K562 (cell line): ENCODE measurements at regions not wholly inside any gene's neighbourhood (a gene's known extent, or its start where the extent isn't known, plus 50 kb on each side); places are given as distances from the start of the nearest gene placed in this dataset.
A peak's percentile ranks its signal among the peaks of the same experiment; 100 is the strongest.

Experiments
- ARHGAP35 ChIP-seq: fragments of 450-650 bp; IDR thresholded peaks from 2 replicates; pipeline ENCODE4 v1.6.1; 2018; ENCODE audit not compliant: partially characterized antibody
- ASH1L ChIP-seq: fragments of 450-650 bp; IDR thresholded peaks from 2 replicates; pipeline ENCODE4 v1.6.1; 2018; ENCODE audit warnings: borderline replicate concordance, mild to moderate bottlenecking, low read depth; ENCODE audit not compliant: partially characterized antibody
- CBFA2T3 ChIP-seq: fragments of 450-650 bp; IDR thresholded peaks from 2 replicates; pipeline ENCODE4 v1.6.1; 2017
- GABPA ChIP-seq: fragments of 200-800 bp; sonication (Bioruptor generic); conservative IDR thresholded peaks from 2 replicates; pipeline ENCODE4 v1.6.1; 2016; ENCODE audit warnings: low read depth, missing genetic modification characterization, missing compliant biosample characterization
- MEIS2 ChIP-seq: fragments of 450-650 bp; IDR thresholded peaks from 2 replicates; pipeline ENCODE4 v1.6.1; 2014; ENCODE audit warnings: mild to moderate bottlenecking; ENCODE audit not compliant: partially characterized antibody
- NFIC ChIP-seq: fragments of 450-650 bp; IDR thresholded peaks from 2 replicates; pipeline ENCODE4 v1.6.1; 2017; ENCODE audit warnings: mild to moderate bottlenecking, inconsistent platforms
- NRF1 ChIP-seq, 2 experiments: fragments of 450-650 bp; IDR thresholded peaks in 1 of 2; conservative IDR thresholded peaks in 1 of 2; 2 replicates each; pipeline ENCODE4 v1.6.1; 2014; ENCODE audit warnings: mild to moderate bottlenecking in 2 of 2
- PHF8 ChIP-seq: fragments of 200-600 bp; sonication (generic); IDR thresholded peaks from 2 replicates; pipeline ENCODE4 v1.6.1; 2012; ENCODE audit warnings: mixed run types, mild to moderate bottlenecking, inconsistent platforms, low read length, moderate library complexity, borderline replicate concordance
- PRMT5 ChIP-seq: sonication (generic); formaldehyde crosslinking; IDR thresholded peaks from 2 replicates; pipeline ENCODE4 v1.5.0; 2020; ENCODE audit warnings: missing genetic modification reagents
- RUNX1 ChIP-seq: sonication (generic); IDR thresholded peaks from 2 replicates; pipeline ENCODE4 v1.6.1; 2016; ENCODE audit warnings: antibody characterized with exemption, low read depth
- SIX5 ChIP-seq, 2 experiments: IDR thresholded peaks; 2 replicates each; pipeline ENCODE4 v1.6.1; 2011; ENCODE audit warnings: low read length in 2 of 2, borderline replicate concordance in 1 of 2, low read depth in 1 of 2, mild to moderate bottlenecking in 1 of 2, moderate library complexity in 1 of 2; ENCODE audit not compliant: insufficient read depth in 1 of 2
- SLC30A9 ChIP-seq: fragments of 250-450 bp; sonication (Bioruptor Pico); IDR thresholded peaks from 2 replicates; pipeline ENCODE4 v1.8.0; 2022; ENCODE audit warnings: mild to moderate bottlenecking, moderate library complexity
- TAF9B ChIP-seq: fragments of 450-650 bp; IDR thresholded peaks from 2 replicates; pipeline ENCODE4 v1.6.1; 2018; ENCODE audit warnings: mild to moderate bottlenecking; ENCODE audit not compliant: partially characterized antibody
- TARDBP ChIP-seq: fragments of 450-650 bp; IDR thresholded peaks from 2 replicates; pipeline ENCODE4 v1.6.1; 2016
- VEZF1 ChIP-seq: fragments of 200-800 bp; sonication (Bioruptor generic); IDR thresholded peaks from 2 replicates; pipeline ENCODE4 v1.6.1; 2017; ENCODE audit warnings: missing genetic modification characterization, missing compliant biosample characterization
- ZNF609 ChIP-seq: sonication (generic); formaldehyde crosslinking; IDR thresholded peaks from 2 replicates; pipeline ENCODE4 v1.8.1; 2023; ENCODE audit warnings: missing genetic modification reagents, mild to moderate bottlenecking, borderline replicate concordance
- ZNF764 ChIP-seq: fragments of 250-450 bp; sonication (Bioruptor Pico); IDR thresholded peaks from 2 replicates; pipeline ENCODE4 v1.4.0; 2020; ENCODE audit warnings: low read depth, mild to moderate bottlenecking, moderate library complexity
- TF ChIP-seq, protein P1 (sequence below): fragments of 250-450 bp; sonication (Bioruptor Pico); IDR thresholded peaks from 2 replicates; pipeline ENCODE4 v1.4.0; 2020; ENCODE audit warnings: mild to moderate bottlenecking, moderate library complexity

- TF ChIP-seq NRF1 (conservative IDR thresholded peaks at IDR 0.05 in 1 of 2, IDR thresholded peaks at IDR 0.05 in 1 of 2) (no peak; a peak in 1 of 4 replicates), PHF8 (peak; percentile 37; the same call in 1 of the 2 replicates), ASH1L (no peak), TARDBP (no peak), RUNX1 (no peak), VEZF1 (peak; percentile 75), CBFA2T3 (peak; percentile 74), GABPA (tag) (peak; percentile 73), ZNF609 (CRISPR knock-in tag) (no peak), SIX5 (IDR thresholded peaks at IDR 0.05; ENCODE audit: borderline replicate concordance in 1 of 2, insufficient read depth in 1 of 2, low read depth in 1 of 2, low read length in 2 of 2) (no peak), SLC30A9 (CRISPR knock-in tag) (no peak), PRMT5 (no peak), ZNF764 (CRISPR knock-in tag) (no peak), ARHGAP35 (no peak), NFIC (peak; percentile 87), MEIS2 (no peak), TAF9B (peak; percentile 86)
- TF ChIP-seq, protein P1, sequence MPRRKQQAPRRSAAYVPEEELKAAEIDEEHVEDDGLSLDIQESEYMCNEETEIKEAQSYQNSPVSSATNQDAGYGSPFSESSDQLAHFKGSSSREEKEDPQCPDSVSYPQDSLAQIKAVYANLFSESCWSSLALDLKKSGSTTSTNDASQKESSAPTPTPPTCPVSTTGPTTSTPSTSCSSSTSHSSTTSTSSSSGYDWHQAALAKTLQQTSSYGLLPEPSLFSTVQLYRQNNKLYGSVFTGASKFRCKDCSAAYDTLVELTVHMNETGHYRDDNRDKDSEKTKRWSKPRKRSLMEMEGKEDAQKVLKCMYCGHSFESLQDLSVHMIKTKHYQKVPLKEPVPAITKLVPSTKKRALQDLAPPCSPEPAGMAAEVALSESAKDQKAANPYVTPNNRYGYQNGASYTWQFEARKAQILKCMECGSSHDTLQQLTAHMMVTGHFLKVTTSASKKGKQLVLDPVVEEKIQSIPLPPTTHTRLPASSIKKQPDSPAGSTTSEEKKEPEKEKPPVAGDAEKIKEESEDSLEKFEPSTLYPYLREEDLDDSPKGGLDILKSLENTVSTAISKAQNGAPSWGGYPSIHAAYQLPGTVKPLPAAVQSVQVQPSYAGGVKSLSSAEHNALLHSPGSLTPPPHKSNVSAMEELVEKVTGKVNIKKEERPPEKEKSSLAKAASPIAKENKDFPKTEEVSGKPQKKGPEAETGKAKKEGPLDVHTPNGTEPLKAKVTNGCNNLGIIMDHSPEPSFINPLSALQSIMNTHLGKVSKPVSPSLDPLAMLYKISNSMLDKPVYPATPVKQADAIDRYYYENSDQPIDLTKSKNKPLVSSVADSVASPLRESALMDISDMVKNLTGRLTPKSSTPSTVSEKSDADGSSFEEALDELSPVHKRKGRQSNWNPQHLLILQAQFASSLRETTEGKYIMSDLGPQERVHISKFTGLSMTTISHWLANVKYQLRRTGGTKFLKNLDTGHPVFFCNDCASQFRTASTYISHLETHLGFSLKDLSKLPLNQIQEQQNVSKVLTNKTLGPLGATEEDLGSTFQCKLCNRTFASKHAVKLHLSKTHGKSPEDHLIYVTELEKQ (CRISPR knock-in tag) = no peak
Observed at GRCh38 chr3:177345049-177345972, 148.0 kb upstream of the TBL1XR1 start (continued).
